Suprapubic skin (tissue), 4 donors: ENCODE measurements at regions not wholly inside any gene's neighbourhood (a gene's known extent, or its start where the extent isn't known, plus 50 kb on each side); places are given as distances from the start of the nearest gene placed in this dataset.

Experiments
- CTCF ChIP-seq, 2 donors: fragments of 200-600 bp in 1 of 2; fragments of 450-650 bp in 1 of 2; sonication (generic) in 1 of 2; IDR thresholded peaks; one replicate each; pipeline ENCODE4 v1.5.1; 2016 to 2019; ENCODE audit warnings: antibody characterized with exemption in 2 of 2, mild to moderate bottlenecking in 1 of 2, moderate library complexity in 1 of 2
- EP300 ChIP-seq: sonication (generic); formaldehyde crosslinking; IDR thresholded peaks from one replicate; pipeline ENCODE4 v1.6.1; 2017; ENCODE audit warnings: antibody characterized with exemption
- POLR2A ChIP-seq, 2 donors: fragments of 450-650 bp; IDR thresholded peaks; one replicate each; pipeline ENCODE4 v1.6.1; 2017; ENCODE audit warnings: antibody characterized with exemption in 2 of 2, mild to moderate bottlenecking in 2 of 2, moderate library complexity in 2 of 2
- POLR2AphosphoS5 ChIP-seq, 3 donors: sonication (generic); formaldehyde crosslinking; IDR thresholded peaks; one replicate each; pipeline ENCODE4 v1.6.1; 2017; ENCODE audit warnings: antibody characterized with exemption in 3 of 3

DNA sequence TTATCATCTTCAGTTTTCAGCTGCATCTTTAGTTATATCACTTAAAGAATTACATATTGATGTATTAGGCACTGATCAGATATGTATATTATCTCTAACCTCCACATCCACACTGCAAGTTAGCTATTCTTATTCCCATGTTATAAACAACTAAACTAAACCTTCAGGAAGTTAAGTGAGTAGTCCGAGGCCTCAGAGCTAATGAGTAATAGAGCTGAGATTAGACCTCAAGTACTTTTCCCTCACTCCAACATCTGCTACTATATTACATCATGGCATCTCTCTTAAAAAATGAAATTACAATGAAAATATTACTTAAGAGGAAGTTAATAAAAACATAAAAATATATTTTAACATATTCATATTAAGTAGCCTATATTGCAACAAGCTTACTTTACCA is 183.6 kb upstream of the MAP2 start:
- TF ChIP-seq POLR2A (IDR thresholded peaks at IDR 0.05) (no peak), CTCF (IDR thresholded peaks at IDR 0.05) (no peak), POLR2AphosphoS5 (IDR thresholded peaks at IDR 0.05) (no peak), EP300 (no peak)
